HL-60 (cell line): ENCODE measurements at regions not wholly inside any gene's neighbourhood (a gene's known extent, or its start where the extent isn't known, plus 50 kb on each side); places are given as distances from the start of the nearest gene placed in this dataset.

ENCODE experiments used
- DNase-seq, 2 experiments: peaks; one replicate each; pipeline ENCODE4 v3.0.0-alpha.2; 2010 to 2020; ENCODE audit warnings: low read depth in 1 of 2, low spot score in 1 of 2
- H3K27ac ChIP-seq: fragments of 250-450 bp; sonication (Bioruptor Pico); replicated peaks from 2 replicates; pipeline ENCODE4 v1.5.1; 2020; ENCODE audit warnings: mild to moderate bottlenecking, moderate library complexity
- H3K27me3 ChIP-seq: fragments of 250-450 bp; sonication (Bioruptor Pico); 2 replicates; pipeline ENCODE4 v1.5.1; 2021; ENCODE audit warnings: mild to moderate bottlenecking, moderate library complexity; ENCODE audit not compliant: insufficient read depth, poor library complexity, severe bottlenecking
- H3K4me3 ChIP-seq: replicated peaks from 2 replicates; pipeline ENCODE4 v1.5.1; 2011; ENCODE audit warnings: mild to moderate bottlenecking, control low read depth, low read length; ENCODE audit not compliant: insufficient read depth
- GABPA ChIP-seq: IDR thresholded peaks from 2 replicates; pipeline ENCODE4 v1.6.1; 2012; ENCODE audit warnings: low read depth
- POLR2AphosphoS5 ChIP-seq: IDR thresholded peaks from 2 replicates; pipeline ENCODE4 v1.6.1; 2012; ENCODE audit warnings: low read depth
- SPI1 ChIP-seq: IDR thresholded peaks from 2 replicates; pipeline ENCODE4 v1.6.1; 2012; ENCODE audit warnings: low read depth, mild to moderate bottlenecking, borderline replicate concordance
- TF ChIP-seq, protein P1 (sequence below): IDR thresholded peaks from one replicate; pipeline ENCODE4 v1.5.1; 2011; ENCODE audit warnings: low read length, control low read depth, inconsistent platforms; ENCODE audit not compliant: insufficient read depth
- TF ChIP-seq, protein P2 (sequence below): IDR thresholded peaks from 2 replicates; pipeline ENCODE4 v1.6.1; 2012; ENCODE audit warnings: low read depth; ENCODE audit not compliant: insufficient replicate concordance

GRCh38 chr16:52956044-52956443 lies 96.7 kb downstream of the CHD9NB start:
- no peak overlapping the region for H3K27ac ChIP-seq
- no peak overlapping the region for H3K4me3 ChIP-seq
- TF ChIP-seq POLR2AphosphoS5, result no peak
- TF ChIP-seq, protein P1, sequence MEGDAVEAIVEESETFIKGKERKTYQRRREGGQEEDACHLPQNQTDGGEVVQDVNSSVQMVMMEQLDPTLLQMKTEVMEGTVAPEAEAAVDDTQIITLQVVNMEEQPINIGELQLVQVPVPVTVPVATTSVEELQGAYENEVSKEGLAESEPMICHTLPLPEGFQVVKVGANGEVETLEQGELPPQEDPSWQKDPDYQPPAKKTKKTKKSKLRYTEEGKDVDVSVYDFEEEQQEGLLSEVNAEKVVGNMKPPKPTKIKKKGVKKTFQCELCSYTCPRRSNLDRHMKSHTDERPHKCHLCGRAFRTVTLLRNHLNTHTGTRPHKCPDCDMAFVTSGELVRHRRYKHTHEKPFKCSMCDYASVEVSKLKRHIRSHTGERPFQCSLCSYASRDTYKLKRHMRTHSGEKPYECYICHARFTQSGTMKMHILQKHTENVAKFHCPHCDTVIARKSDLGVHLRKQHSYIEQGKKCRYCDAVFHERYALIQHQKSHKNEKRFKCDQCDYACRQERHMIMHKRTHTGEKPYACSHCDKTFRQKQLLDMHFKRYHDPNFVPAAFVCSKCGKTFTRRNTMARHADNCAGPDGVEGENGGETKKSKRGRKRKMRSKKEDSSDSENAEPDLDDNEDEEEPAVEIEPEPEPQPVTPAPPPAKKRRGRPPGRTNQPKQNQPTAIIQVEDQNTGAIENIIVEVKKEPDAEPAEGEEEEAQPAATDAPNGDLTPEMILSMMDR, result no peak
- TF ChIP-seq GABPA, result no peak
- TF ChIP-seq, protein P2, sequence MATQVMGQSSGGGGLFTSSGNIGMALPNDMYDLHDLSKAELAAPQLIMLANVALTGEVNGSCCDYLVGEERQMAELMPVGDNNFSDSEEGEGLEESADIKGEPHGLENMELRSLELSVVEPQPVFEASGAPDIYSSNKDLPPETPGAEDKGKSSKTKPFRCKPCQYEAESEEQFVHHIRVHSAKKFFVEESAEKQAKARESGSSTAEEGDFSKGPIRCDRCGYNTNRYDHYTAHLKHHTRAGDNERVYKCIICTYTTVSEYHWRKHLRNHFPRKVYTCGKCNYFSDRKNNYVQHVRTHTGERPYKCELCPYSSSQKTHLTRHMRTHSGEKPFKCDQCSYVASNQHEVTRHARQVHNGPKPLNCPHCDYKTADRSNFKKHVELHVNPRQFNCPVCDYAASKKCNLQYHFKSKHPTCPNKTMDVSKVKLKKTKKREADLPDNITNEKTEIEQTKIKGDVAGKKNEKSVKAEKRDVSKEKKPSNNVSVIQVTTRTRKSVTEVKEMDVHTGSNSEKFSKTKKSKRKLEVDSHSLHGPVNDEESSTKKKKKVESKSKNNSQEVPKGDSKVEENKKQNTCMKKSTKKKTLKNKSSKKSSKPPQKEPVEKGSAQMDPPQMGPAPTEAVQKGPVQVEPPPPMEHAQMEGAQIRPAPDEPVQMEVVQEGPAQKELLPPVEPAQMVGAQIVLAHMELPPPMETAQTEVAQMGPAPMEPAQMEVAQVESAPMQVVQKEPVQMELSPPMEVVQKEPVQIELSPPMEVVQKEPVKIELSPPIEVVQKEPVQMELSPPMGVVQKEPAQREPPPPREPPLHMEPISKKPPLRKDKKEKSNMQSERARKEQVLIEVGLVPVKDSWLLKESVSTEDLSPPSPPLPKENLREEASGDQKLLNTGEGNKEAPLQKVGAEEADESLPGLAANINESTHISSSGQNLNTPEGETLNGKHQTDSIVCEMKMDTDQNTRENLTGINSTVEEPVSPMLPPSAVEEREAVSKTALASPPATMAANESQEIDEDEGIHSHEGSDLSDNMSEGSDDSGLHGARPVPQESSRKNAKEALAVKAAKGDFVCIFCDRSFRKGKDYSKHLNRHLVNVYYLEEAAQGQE, result no peak
- TF ChIP-seq SPI1, result no peak
- no peaks in the 10 kb centered on the region for H3K27me3 ChIP-seq
- no peak for DNase-seq

DNA sequence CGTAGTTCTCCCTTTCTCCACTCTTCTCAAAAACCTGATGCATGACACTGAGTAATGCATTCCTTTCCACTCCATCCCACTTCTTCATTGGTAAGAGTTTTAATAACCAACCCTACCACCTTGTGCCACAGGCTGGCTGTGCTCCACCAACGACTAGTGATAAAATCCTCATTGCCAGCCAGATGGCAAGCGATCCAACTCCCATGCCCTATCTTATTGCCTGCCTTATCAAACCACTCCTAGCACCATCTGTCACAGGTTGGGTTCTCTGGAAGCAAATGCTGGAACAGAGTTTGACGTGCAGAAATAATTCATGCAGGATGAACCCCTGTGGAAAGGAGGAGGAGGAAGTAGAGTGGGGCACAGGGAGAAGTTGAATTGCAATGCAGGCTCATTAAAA lies 99.5 kb downstream of the CHD9NB start:
- Histone ChIP-seq H3K27me3 (no peaks in the 10 kb centered on the region), H3K27ac (no peak overlapping the region), H3K4me3 (no peak overlapping the region)
- no peak for DNase-seq
- TF ChIP-seq POLR2AphosphoS5 (no peak), SPI1 (no peak), GABPA (no peak)
- TF ChIP-seq, protein P1, result no peak
- TF ChIP-seq, protein P2, result no peak

- no peak overlapping the region for H3K27ac ChIP-seq
- no peak overlapping the region for H3K4me3 ChIP-seq
- H3K27me3 ChIP-seq, result no peaks in the 10 kb centered on the region
- TF ChIP-seq GABPA, result no peak
- TF ChIP-seq, protein P1, result no peak
- TF ChIP-seq, protein P2, result no peak
- no peak for DNase-seq
Observed at GRCh38 chr16:52948946-52949345, 103.8 kb downstream of the CHD9NB start.
